ENCODE measurements at regions not wholly inside any gene's neighbourhood (a gene's known extent, or its start where the extent isn't known, plus 50 kb on each side); places are given as distances from the start of the nearest gene placed in this dataset.

- no peak overlapping the region for H2AFZ ChIP-seq
- ATAC-seq: no peak
- no peaks in the 10 kb centered on the region for H3F3A ChIP-seq (replicated peaks; ENCODE audit: low read depth)
- DNase-seq (ENCODE audit: low spot score): peak; percentile 72
- H3K4me3 ChIP-seq: no peak overlapping the region
- no peaks in the 10 kb centered on the region for H3K79me2 ChIP-seq (replicated peaks; ENCODE audit: insufficient read depth)
- H3K27ac ChIP-seq (ENCODE audit: low read depth): no peak overlapping the region
- peaks cover 11% of the 10 kb centered on the region for H3K4me1 Mint-ChIP-seq
- H4K20me1 ChIP-seq (replicated peaks; ENCODE audit: insufficient read depth): no peaks in the 10 kb centered on the region
- H3K4me1 ChIP-seq (ENCODE audit: insufficient read depth): peaks cover 12% of the 10 kb centered on the region
- H3K27me3 Mint-ChIP-seq (ENCODE audit: insufficient read depth, low read depth, poor library complexity): peaks cover 5% of the 10 kb centered on the region
- peaks cover 20% of the 10 kb centered on the region for H3K9me2 ChIP-seq (ENCODE audit: insufficient read depth)
- H3K4me3 Mint-ChIP-seq: no peak overlapping the region
- peaks cover 3% of the 10 kb centered on the region; the same call in 2 of the 3 replicates for H3K36me3 Mint-ChIP-seq (ENCODE audit: low read depth)
- no peaks in the 10 kb centered on the region for H3K27me3 ChIP-seq (ENCODE audit: insufficient read depth)
- TF ChIP-seq CTCF (conservative IDR thresholded peaks at IDR 0.05; ENCODE audit: low read depth in 2 of 2) (no peak; a peak in 1 of 4 replicates), CREB1 (CRISPR knock-in tag; IDR thresholded peaks at IDR 0.05; ENCODE audit: low read depth) (0 out of 2 replicates have a peak, but pooled peaks have one; percentile 46), REST (IDR thresholded peaks at IDR 0.05; ENCODE audit: unreplicated experiment) (no peak), EZH2phosphoT487 (IDR thresholded peaks at IDR 0.05; ENCODE audit: unreplicated experiment) (no peak), ETS1 (IDR thresholded peaks at IDR 0.05) (no peak), EZH2 (IDR thresholded peaks at IDR 0.05; ENCODE audit: low read depth, unreplicated experiment) (no peak), POLR2AphosphoS5 (IDR thresholded peaks at IDR 0.05; ENCODE audit: low read depth) (no peak), STAT1 (IDR thresholded peaks at IDR 0.05; ENCODE audit: unreplicated experiment) (no peak)
- H3K4me2 ChIP-seq: no peak overlapping the region
- no peaks in the 10 kb centered on the region for H3K36me3 ChIP-seq (ENCODE audit: insufficient read depth)
- peaks cover 7% of the 10 kb centered on the region for H3K9me3 Mint-ChIP-seq
- H3K27ac Mint-ChIP-seq: no peak overlapping the region
These were observed 85.8 kb upstream of the TSPAN11 start for GRCh38 chr12:30840715-30841114.

GRCh38 chr12:30839643-30840220, 85.0 kb upstream of the CAPRIN2 start:
- H3K4me3 ChIP-seq: no peak overlapping the region
- H3K4me3 Mint-ChIP-seq: no peak overlapping the region; the same call in 2 of the 3 replicates
- no peak overlapping the region for H3K4me2 ChIP-seq
- no peak overlapping the region for H3K27ac ChIP-seq (ENCODE audit: low read depth)
- DNase-seq (ENCODE audit: low spot score): no peak
- H3F3A ChIP-seq (replicated peaks; ENCODE audit: low read depth): no peaks in the 10 kb centered on the region
- no peaks in the 10 kb centered on the region for H3K36me3 ChIP-seq (ENCODE audit: insufficient read depth)
- no peaks in the 10 kb centered on the region for H3K27me3 ChIP-seq (ENCODE audit: insufficient read depth)
- peaks cover 10% of the 10 kb centered on the region for H3K9me3 Mint-ChIP-seq
- H3K79me2 ChIP-seq (replicated peaks; ENCODE audit: insufficient read depth): no peaks in the 10 kb centered on the region
- TF ChIP-seq CTCF (conservative IDR thresholded peaks at IDR 0.05; ENCODE audit: low read depth in 2 of 2): peak; percentile 11 to 18; a peak in 2 of 4 replicates
- no peak for TF ChIP-seq POLR2AphosphoS5 (IDR thresholded peaks at IDR 0.05; ENCODE audit: low read depth)
- peaks cover 17% of the 10 kb centered on the region for H3K4me1 Mint-ChIP-seq
- H2AFZ ChIP-seq: no peak overlapping the region
- H3K9me2 ChIP-seq (ENCODE audit: insufficient read depth): peaks cover 29% of the 10 kb centered on the region
- peaks cover 3% of the 10 kb centered on the region; the same call in 2 of the 3 replicates for H3K36me3 Mint-ChIP-seq (ENCODE audit: low read depth)
- H3K4me1 ChIP-seq (ENCODE audit: insufficient read depth): peaks cover 12% of the 10 kb centered on the region
- ATAC-seq: peak; percentile 38
- H3K27me3 Mint-ChIP-seq (ENCODE audit: insufficient read depth, low read depth, poor library complexity): peaks cover 5% of the 10 kb centered on the region
- no peaks in the 10 kb centered on the region for H4K20me1 ChIP-seq (replicated peaks; ENCODE audit: insufficient read depth)
- no peak overlapping the region for H3K27ac Mint-ChIP-seq
